Loucy (cell line): ENCODE measurements at regions not wholly inside any gene's neighbourhood (a gene's known extent, or its start where the extent isn't known, plus 50 kb on each side); places are given as distances from the start of the nearest gene placed in this dataset.

Experiments used
- H2AFZ ChIP-seq: fragments of 200-600 bp; sonication (generic); 2 replicates; pipeline ENCODE4 v1.6.0; 2016; ENCODE audit warnings: antibody characterized with exemption, mild to moderate bottlenecking, low read length, moderate library complexity
- H3F3A ChIP-seq: fragments of 200-600 bp; 2 replicates; pipeline ENCODE4 v1.6.0; 2016; ENCODE audit warnings: antibody characterized with exemption, low read depth, mild to moderate bottlenecking
- H3K27me3 ChIP-seq: fragments of 200-600 bp; sonication (generic); 2 replicates; pipeline ENCODE4 v1.6.1; 2014; ENCODE audit warnings: low read length, mild to moderate bottlenecking; ENCODE audit not compliant: insufficient read depth, poor library complexity, severe bottlenecking
- H3K36me3 ChIP-seq: fragments of 200-600 bp; sonication (generic); 2 replicates; pipeline ENCODE4 v1.6.1; 2016; ENCODE audit warnings: low read length; ENCODE audit not compliant: insufficient read depth
- H3K4me1 ChIP-seq: fragments of 200-600 bp; sonication (generic); 2 replicates; pipeline ENCODE4 v1.5.1; 2014; ENCODE audit warnings: low read length, mild to moderate bottlenecking; ENCODE audit not compliant: insufficient read depth, poor library complexity, severe bottlenecking
- H3K4me2 ChIP-seq: fragments of 200-600 bp; sonication (generic); 2 replicates; pipeline ENCODE4 v1.6.0; 2014; ENCODE audit warnings: antibody characterized with exemption, low read length, low read depth, mild to moderate bottlenecking; ENCODE audit not compliant: poor library complexity, severe bottlenecking
- H3K4me3 ChIP-seq: fragments of 200-600 bp; sonication (generic); 2 replicates; pipeline ENCODE4 v1.5.1; 2014; ENCODE audit warnings: low read length, mild to moderate bottlenecking, mixed read lengths; ENCODE audit not compliant: poor library complexity, severe bottlenecking
- H3K79me2 ChIP-seq: fragments of 200-600 bp; sonication (generic); 2 replicates; pipeline ENCODE4 v1.6.1; 2014; ENCODE audit warnings: low read length; ENCODE audit not compliant: insufficient read depth
- H3K9ac ChIP-seq: fragments of 200-600 bp; sonication (generic); 2 replicates; pipeline ENCODE4 v1.6.0; 2014; ENCODE audit warnings: mild to moderate bottlenecking, low read depth, low read length, moderate library complexity; ENCODE audit not compliant: poor library complexity, severe bottlenecking
- H3K9me2 ChIP-seq: fragments of 200-600 bp; sonication (generic); replicated peaks from 2 replicates; pipeline ENCODE4 v1.6.1; 2016; ENCODE audit warnings: low read depth, low read length, mixed read lengths
- H3K9me3 ChIP-seq: fragments of 200-600 bp; sonication (generic); 2 replicates; pipeline ENCODE4 v1.6.1; 2014; ENCODE audit warnings: mild to moderate bottlenecking, antibody characterized with exemption, low read length, low read depth; ENCODE audit not compliant: insufficient read depth
- H4K20me1 ChIP-seq: fragments of 200-600 bp; sonication (generic); 2 replicates; pipeline ENCODE4 v1.6.0; 2014; ENCODE audit warnings: antibody characterized with exemption, low read length, mild to moderate bottlenecking; ENCODE audit not compliant: insufficient read depth, poor library complexity, severe bottlenecking
- CTCF ChIP-seq: fragments of 200-600 bp; sonication (generic); conservative IDR thresholded peaks from 2 replicates; pipeline ENCODE4 v1.5.1; 2014; ENCODE audit warnings: mild to moderate bottlenecking, antibody characterized with exemption, low read length
- EZH2phosphoT487 ChIP-seq: fragments of 200-600 bp; IDR thresholded peaks from 2 replicates; pipeline ENCODE4 v1.6.1; 2018; ENCODE audit warnings: antibody characterized with exemption, mild to moderate bottlenecking, moderate library complexity, borderline replicate concordance

DNA sequence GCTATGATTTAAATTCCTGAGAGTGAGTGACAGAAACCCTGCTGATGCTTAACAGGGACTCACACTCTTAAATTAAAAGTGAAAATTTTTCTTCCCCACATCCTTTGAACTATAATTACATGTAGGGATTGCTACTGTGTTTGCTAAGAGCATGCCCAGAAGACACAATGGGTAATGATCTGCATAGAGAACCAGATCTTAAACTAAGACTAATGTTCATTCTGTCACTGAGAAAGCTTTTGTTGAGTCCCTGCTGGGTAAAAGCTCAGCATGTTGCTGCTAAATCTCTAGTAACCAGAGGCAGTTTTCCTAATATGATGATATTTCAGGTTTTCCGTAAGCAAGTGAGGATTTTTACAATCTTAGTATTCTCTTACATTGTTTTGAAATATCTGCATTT lies 424.8 kb upstream of the SMC2 start:
- no peak overlapping the region for H3K4me2 ChIP-seq
- no peaks in the 10 kb centered on the region for H4K20me1 ChIP-seq
- no peaks in the 10 kb centered on the region for H3K27me3 ChIP-seq
- no peaks in the 10 kb centered on the region for H3F3A ChIP-seq
- H3K36me3 ChIP-seq: no peaks in the 10 kb centered on the region
- H3K9ac ChIP-seq: no peak overlapping the region
- H2AFZ ChIP-seq: no peak overlapping the region
- TF ChIP-seq EZH2phosphoT487 (no peak), CTCF (no peak)
- no peak overlapping the region for H3K4me3 ChIP-seq
- no peaks in the 10 kb centered on the region for H3K4me1 ChIP-seq
- no peaks in the 10 kb centered on the region for H3K9me3 ChIP-seq
- H3K9me2 ChIP-seq: no peaks in the 10 kb centered on the region
- H3K79me2 ChIP-seq: no peaks in the 10 kb centered on the region

- Histone ChIP-seq H3K36me3 (no peaks in the 10 kb centered on the region), H3K9ac (no peak overlapping the region), H3K4me2 (no peak overlapping the region), H3K4me3 (no peak overlapping the region), H3F3A (no peaks in the 10 kb centered on the region), H3K4me1 (no peaks in the 10 kb centered on the region), H3K79me2 (no peaks in the 10 kb centered on the region), H3K9me2 (no peaks in the 10 kb centered on the region), H3K27me3 (no peaks in the 10 kb centered on the region), H4K20me1 (no peaks in the 10 kb centered on the region), H3K9me3 (no peaks in the 10 kb centered on the region), H2AFZ (no peak overlapping the region)
- TF ChIP-seq CTCF: no peak
- TF ChIP-seq EZH2phosphoT487: no peak
These were observed 419.8 kb upstream of the SMC2 start for GRCh38 chr9:103674271-103674670.

- H3K4me2 ChIP-seq: no peak overlapping the region
- no peaks in the 10 kb centered on the region for H3F3A ChIP-seq
- H4K20me1 ChIP-seq: no peaks in the 10 kb centered on the region
- H3K9ac ChIP-seq: no peak overlapping the region
- no peak overlapping the region for H3K4me3 ChIP-seq
- no peaks in the 10 kb centered on the region for H3K36me3 ChIP-seq
- H2AFZ ChIP-seq: no peak overlapping the region
- H3K79me2 ChIP-seq: no peaks in the 10 kb centered on the region
- TF ChIP-seq EZH2phosphoT487: no peak
- TF ChIP-seq CTCF: no peak
- no peaks in the 10 kb centered on the region for H3K9me3 ChIP-seq
- H3K4me1 ChIP-seq: no peaks in the 10 kb centered on the region
- no peaks in the 10 kb centered on the region for H3K27me3 ChIP-seq
- H3K9me2 ChIP-seq: no peaks in the 10 kb centered on the region
These were observed 413.5 kb upstream of the SMC2 start for GRCh38 chr9:103680581-103680980.
